DND-41 (cell line): ENCODE measurements at regions not wholly inside any gene's neighbourhood (a gene's known extent, or its start where the extent isn't known, plus 50 kb on each side); places are given as distances from the start of the nearest gene placed in this dataset.

ENCODE experiments used
- CTCF ChIP-seq: IDR thresholded peaks from 2 replicates; pipeline ENCODE4 v1.5.1; 2012; ENCODE audit warnings: borderline replicate concordance, low read length, moderate library complexity, mild to moderate bottlenecking; ENCODE audit not compliant: poor library complexity, severe bottlenecking; ENCODE audit errors: extremely low read depth
- EZH2 ChIP-seq: IDR thresholded peaks from 3 replicates; pipeline ENCODE4 v1.6.1; 2012; ENCODE audit warnings: borderline replicate concordance, low read depth, mild to moderate bottlenecking, moderate library complexity, low read length, inconsistent platforms; ENCODE audit not compliant: severe bottlenecking

- TF ChIP-seq CTCF: no peak
- no peak for TF ChIP-seq EZH2
Measured at GRCh38 chr7:90025771-90026170, 128.5 kb upstream of the STEAP1 start.
